ENCODE measurements at regions not wholly inside any gene's neighbourhood (a gene's known extent, or its start where the extent isn't known, plus 50 kb on each side); places are given as distances from the start of the nearest gene placed in this dataset.

DNA sequence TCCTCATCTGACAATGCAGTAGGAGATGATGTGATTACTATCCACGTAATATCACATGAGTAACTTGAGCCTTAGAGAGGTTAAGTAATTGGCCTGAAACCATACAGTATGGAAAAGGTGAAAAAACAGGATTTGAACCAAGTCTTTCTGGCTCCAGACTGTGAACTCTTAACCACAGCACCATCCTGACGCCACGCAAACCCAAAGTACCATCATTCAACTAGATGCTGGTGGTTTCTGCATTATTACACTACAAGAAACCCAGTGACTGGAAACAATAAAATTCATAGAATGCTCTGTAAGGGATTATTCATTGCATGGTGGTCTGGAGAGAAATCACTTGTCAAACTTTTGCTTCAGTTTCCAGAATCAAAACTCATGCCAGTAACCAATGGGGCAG is 90.7 kb downstream of the MAB21L3 start:
- DNase-seq (ENCODE audit: extremely low read depth, low read depth) = no peak
- TF ChIP-seq, protein P1, sequence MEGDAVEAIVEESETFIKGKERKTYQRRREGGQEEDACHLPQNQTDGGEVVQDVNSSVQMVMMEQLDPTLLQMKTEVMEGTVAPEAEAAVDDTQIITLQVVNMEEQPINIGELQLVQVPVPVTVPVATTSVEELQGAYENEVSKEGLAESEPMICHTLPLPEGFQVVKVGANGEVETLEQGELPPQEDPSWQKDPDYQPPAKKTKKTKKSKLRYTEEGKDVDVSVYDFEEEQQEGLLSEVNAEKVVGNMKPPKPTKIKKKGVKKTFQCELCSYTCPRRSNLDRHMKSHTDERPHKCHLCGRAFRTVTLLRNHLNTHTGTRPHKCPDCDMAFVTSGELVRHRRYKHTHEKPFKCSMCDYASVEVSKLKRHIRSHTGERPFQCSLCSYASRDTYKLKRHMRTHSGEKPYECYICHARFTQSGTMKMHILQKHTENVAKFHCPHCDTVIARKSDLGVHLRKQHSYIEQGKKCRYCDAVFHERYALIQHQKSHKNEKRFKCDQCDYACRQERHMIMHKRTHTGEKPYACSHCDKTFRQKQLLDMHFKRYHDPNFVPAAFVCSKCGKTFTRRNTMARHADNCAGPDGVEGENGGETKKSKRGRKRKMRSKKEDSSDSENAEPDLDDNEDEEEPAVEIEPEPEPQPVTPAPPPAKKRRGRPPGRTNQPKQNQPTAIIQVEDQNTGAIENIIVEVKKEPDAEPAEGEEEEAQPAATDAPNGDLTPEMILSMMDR (IDR thresholded peaks at IDR 0.05; ENCODE audit: low read depth, low read length, missing control alignments) = no peak
- no peak overlapping the region for H3K4me3 ChIP-seq (replicated peaks; ENCODE audit: low read depth, low read length)

DNA sequence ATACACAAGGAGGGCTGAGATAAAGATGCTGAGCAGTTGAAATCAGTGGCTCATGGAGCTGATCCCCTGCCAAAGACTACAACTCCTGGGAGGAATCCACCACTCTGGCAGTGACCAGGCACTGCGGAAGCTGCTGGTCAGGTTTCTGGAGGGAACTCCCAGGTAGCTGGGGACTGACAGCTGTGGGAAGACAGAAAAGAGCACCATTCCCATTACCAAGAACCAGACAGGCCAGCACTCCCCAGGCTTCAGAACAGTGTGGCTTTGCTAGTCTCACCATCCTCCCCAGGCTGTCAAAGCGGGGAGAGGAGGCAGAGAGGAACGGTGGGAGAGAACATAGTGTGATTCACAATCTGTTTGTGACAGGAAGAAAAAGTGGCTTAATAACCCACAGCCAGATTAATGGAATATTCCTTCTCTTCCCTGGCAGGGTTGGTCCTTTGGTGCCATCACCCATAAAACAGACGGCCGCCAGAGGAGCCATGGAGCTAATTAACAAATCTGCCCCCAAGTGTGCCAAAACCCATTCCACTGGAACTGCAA is 92.1 kb downstream of the MAB21L3 start:
- H3K4me3 ChIP-seq (replicated peaks; ENCODE audit: low read depth, low read length) = no peak overlapping the region
- TF ChIP-seq, protein P1 (IDR thresholded peaks at IDR 0.05; ENCODE audit: low read depth, low read length, missing control alignments) = peak; percentile 35
- no peak for DNase-seq (ENCODE audit: extremely low read depth, low read depth)

DNA sequence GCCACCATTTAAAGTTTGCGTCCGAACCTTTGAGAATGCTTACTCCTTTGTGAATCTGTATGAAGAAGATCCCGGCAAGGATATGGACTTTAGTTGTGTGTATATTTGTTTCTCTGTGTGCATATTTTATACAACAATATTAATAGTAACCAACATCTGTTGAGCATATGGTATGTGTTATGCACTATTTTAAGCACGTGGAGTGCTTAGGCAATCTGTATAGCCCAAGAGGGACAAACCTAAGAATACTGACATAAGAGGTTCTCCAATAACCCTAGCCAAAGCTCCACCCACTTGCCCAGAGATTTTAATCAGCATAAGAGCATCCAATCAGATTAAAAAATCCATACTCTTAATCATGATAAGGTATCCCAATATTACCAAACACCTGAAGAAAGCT is 92.7 kb downstream of the MAB21L3 start:
- TF ChIP-seq, protein P1 (IDR thresholded peaks at IDR 0.05; ENCODE audit: low read depth, low read length, missing control alignments) = no peak
- DNase-seq (ENCODE audit: extremely low read depth, low read depth) = peak; percentile 17
- no peak overlapping the region for H3K4me3 ChIP-seq (replicated peaks; ENCODE audit: low read depth, low read length)

DNA sequence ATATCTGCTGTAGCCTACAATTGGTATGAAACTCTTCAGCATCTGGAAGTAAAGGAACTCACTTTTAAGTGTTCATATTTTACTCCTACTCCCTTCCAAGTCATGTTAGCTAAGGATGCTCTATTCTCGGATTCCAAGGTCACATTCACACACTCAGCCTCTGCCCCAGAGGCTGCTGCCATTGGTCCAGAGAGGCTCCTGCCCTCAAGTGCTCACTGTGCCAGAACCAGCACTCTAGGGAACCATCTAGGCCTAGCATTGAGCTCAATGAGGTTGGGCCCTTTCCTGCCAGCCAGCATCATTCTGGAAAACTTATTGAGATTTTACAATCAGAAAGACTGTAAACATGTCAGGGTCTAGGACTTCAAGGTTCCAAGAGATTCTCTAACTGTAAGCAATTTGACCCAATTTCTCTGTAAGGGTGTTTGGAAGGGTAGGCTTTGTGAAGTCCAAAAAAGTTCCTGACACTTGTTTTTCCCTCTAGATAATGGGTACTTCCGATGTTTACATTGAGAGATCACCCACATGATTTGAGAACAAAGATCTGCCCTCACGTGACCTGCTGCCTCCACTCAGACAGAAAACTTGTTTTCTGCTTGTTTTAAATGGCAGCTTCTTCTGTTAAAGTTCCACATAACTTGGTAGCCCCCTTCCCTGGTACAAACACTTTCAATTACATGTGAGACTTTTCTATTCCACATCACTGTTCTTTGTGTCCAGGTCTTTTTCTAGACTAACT is 94.9 kb downstream of the MAB21L3 start:
- no peak overlapping the region for H3K4me3 ChIP-seq (replicated peaks; ENCODE audit: low read depth, low read length)
- DNase-seq (ENCODE audit: extremely low read depth, low read depth) = no peak
- TF ChIP-seq, protein P1 (IDR thresholded peaks at IDR 0.05; ENCODE audit: low read depth, low read length, missing control alignments) = no peak

DNA sequence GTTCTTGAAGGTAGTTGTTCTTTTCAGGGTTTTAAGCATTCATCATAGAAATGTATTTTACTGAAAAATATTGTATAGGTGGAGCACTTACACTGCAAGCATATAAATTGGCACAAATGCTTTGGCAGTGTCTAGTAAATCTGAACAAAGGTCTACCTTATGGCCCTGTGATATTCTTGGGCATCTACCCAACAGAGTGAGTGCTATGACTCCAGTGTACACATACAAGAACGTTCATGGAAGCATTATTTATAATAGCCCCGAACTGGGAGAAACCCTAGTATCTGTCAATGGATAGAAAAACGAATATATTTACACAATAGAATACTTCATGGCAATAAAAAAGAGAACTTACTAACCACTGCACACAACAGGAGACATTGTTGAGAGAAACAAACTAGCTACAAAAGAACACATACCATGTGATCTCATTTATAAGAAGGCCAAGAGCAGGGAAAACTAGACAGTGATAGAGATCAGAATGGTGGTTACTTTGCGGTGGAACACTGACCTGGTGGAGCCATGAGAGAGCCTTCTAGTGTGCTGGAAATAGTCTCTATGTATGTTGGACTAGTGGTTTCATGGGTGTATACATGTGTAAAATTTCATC is 96.0 kb downstream of the MAB21L3 start:
- H3K4me3 ChIP-seq (replicated peaks; ENCODE audit: low read depth, low read length) = no peak overlapping the region
- TF ChIP-seq, protein P1 (IDR thresholded peaks at IDR 0.05; ENCODE audit: low read depth, low read length, missing control alignments) = no peak
- no peak for DNase-seq (ENCODE audit: extremely low read depth, low read depth)

DNA sequence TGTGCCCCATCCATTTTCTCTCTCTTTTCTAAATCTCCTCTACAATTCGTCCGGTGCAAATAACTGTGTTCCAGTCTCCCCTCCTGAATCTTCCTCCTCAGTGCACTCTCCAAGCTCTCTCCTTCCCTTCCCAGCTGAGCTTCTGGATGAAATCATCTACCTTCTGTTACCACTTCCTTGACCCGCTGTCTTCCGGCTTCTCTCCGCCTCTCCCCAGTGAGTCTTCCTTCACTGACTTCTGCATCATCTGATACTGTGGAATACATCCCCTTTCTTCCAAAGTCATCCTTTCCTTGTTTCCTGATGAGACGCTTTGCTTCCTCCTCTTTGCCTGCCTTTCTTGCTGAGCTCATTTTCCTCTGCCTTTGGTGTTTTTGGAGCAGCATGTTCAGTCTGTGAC is 96.9 kb downstream of the MAB21L3 start:
- DNase-seq (ENCODE audit: extremely low read depth, low read depth) = no peak

More for the DNA sequence above, 96.9 kb downstream of the MAB21L3 start:
- no peak overlapping the region for H3K4me3 ChIP-seq (replicated peaks; ENCODE audit: low read depth, low read length)
- TF ChIP-seq, protein P1 (IDR thresholded peaks at IDR 0.05; ENCODE audit: low read depth, low read length, missing control alignments) = no peak
